ACHN (cell line): ENCODE measurements at regions not wholly inside any gene's neighbourhood (a gene's known extent, or its start where the extent isn't known, plus 50 kb on each side); places are given as distances from the start of the nearest gene placed in this dataset.

Source experiments
- DNase-seq: peaks from one replicate; pipeline ENCODE4 v3.0.0-alpha.2; 2015
- in situ Hi-C: cut with HindIII; loops from 2 replicates; pipeline ENCODE4 v1.10.0; 2017; ENCODE audit warnings: low sequenced_read_pairs, low pct_ligation_motif_present, low pct_unique_long_range_greater_than_20kb

GRCh38 chrX:7216981-7217587, 69.1 kb upstream of the PUDP start:
- in situ Hi-C loops: no loop called here

GRCh38 chrX:7215842-7216241, 67.9 kb upstream of the PUDP start:
- in situ Hi-C loops: no loop called here
- DNase-seq: no peak

More at GRCh38 chrX:7216981-7217587, 69.1 kb upstream of the PUDP start:
- DNase-seq: no peak

GRCh38 chrX:7214251-7214650, 66.3 kb upstream of the PUDP start:
- in situ Hi-C loops: no loop called here

GRCh38 chrX:7205037-7205577, 57.2 kb upstream of the PUDP start:
- in situ Hi-C loops: no loop called here
- no peak for DNase-seq

More at GRCh38 chrX:7214251-7214650, 66.3 kb upstream of the PUDP start:
- no peak for DNase-seq

GRCh38 chrX:7204619-7205018, 56.7 kb upstream of the PUDP start:
- DNase-seq: no peak
- in situ Hi-C loops: no loop called here

GRCh38 chrX:7202206-7202605, 54.3 kb upstream of the PUDP start:
- no peak for DNase-seq
- in situ Hi-C loops: no loop called here

- in situ Hi-C loops: no loop called here
- no peak for DNase-seq
Measured at GRCh38 chrX:7201496-7201895, 53.5 kb upstream of the PUDP start.

- in situ Hi-C loops: no loop called here
- DNase-seq: no peak
Measured at GRCh38 chrX:7198499-7198898, 50.5 kb upstream of the PUDP start.
